HL-60 (cell line): ENCODE measurements at regions not wholly inside any gene's neighbourhood (a gene's known extent, or its start where the extent isn't known, plus 50 kb on each side); places are given as distances from the start of the nearest gene placed in this dataset.
A peak's percentile ranks its signal among the peaks of the same experiment; 100 is the strongest.

ENCODE experiments used
- CTCF ChIP-seq: IDR thresholded peaks from one replicate; pipeline ENCODE4 v1.5.1; 2011; ENCODE audit warnings: low read length, control low read depth, inconsistent platforms; ENCODE audit not compliant: insufficient read depth
- SPI1 ChIP-seq: IDR thresholded peaks from 2 replicates; pipeline ENCODE4 v1.6.1; 2012; ENCODE audit warnings: low read depth, mild to moderate bottlenecking, borderline replicate concordance

GRCh38 chr4:14864365-14865030 lies 137.8 kb upstream of the CPEB2 start:
- TF ChIP-seq CTCF (no peak), SPI1 (peak; percentile 87)
